Breast epithelium (tissue), 4 donors: ENCODE measurements at regions not wholly inside any gene's neighbourhood (a gene's known extent, or its start where the extent isn't known, plus 50 kb on each side); places are given as distances from the start of the nearest gene placed in this dataset.

ENCODE experiments used
- DNase-seq, 2 donors: peaks; one replicate each; pipeline ENCODE4 v3.0.0-alpha.2; 2019; ENCODE audit warnings: low spot score in 2 of 2
- H3K27ac ChIP-seq, 2 donors: fragments of 200-600 bp; sonication (generic) in 1 of 2; one replicate each; pipeline ENCODE4 v1.5.1; 2016 to 2019; ENCODE audit warnings: mild to moderate bottlenecking in 1 of 2
- H3K27me3 ChIP-seq, 2 donors: fragments of 200-600 bp; sonication (generic) in 1 of 2; one replicate each; pipeline versions ENCODE4 v1.5.1 to v1.6.0; 2017 to 2019; ENCODE audit warnings: control low read depth in 1 of 2, mild to moderate bottlenecking in 1 of 2
- H3K36me3 ChIP-seq: fragments of 200-600 bp; one replicate; pipeline ENCODE4 v1.5.1; 2019
- H3K4me1 ChIP-seq, 2 donors: fragments of 200-600 bp; sonication (generic); one replicate each; pipeline ENCODE4 v1.5.1; 2016 to 2019; ENCODE audit warnings: control low read depth in 1 of 2
- H3K4me3 ChIP-seq, 3 donors: fragments of 200-600 bp; sonication (generic); 1 replicate in 2 of 3; 2 replicates in 1 of 3; pipeline ENCODE4 v1.5.1; 2016 to 2019; ENCODE audit warnings: mild to moderate bottlenecking in 3 of 3, moderate library complexity in 2 of 3
- H3K9me3 ChIP-seq, 2 donors: fragments of 200-600 bp; sonication (generic) in 1 of 2; one replicate each; pipeline ENCODE4 v1.5.1; 2016 to 2019; ENCODE audit warnings: control low read depth in 1 of 2
- POLR2A ChIP-seq: fragments of 450-650 bp; IDR thresholded peaks from one replicate; pipeline ENCODE4 v1.6.1; 2016; ENCODE audit warnings: antibody characterized with exemption, mild to moderate bottlenecking, moderate library complexity
- POLR2AphosphoS5 ChIP-seq, 3 donors: sonication (generic); formaldehyde crosslinking; IDR thresholded peaks; one replicate each; pipeline ENCODE4 v1.6.1; 2017; ENCODE audit warnings: antibody characterized with exemption in 3 of 3
- intact Hi-C: fragments of 100-400 bp; cut with DNase I; formaldehyde crosslinking; loops from one replicate; pipeline ENCODE4 v1.15.1; 2023; ENCODE audit warnings: low total_unique reads
- TF ChIP-seq, protein P1 (sequence below), 3 donors: fragments of 450-650 bp; IDR thresholded peaks; one replicate each; pipeline ENCODE4 v1.5.1; 2016 to 2017; ENCODE audit warnings: antibody characterized with exemption in 3 of 3, mild to moderate bottlenecking in 3 of 3, moderate library complexity in 3 of 3

DNA sequence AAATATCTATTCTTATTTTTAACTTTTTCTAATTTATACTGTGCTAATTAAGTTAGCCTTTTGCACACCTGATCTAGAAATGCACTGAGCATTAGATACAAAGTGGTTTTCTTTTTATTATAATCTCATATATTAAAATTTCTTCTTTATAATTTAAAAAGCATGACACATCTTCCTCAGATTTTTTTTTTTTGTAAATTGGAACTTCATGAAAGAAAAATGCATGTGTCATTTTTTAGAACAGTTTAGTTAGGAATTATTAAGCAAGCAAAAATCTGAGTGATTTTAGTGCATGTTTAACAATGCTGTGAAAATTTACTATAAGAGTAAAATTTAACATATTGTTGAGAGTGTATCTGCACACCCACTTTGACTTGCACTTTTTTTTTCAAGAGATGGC is 367.9 kb downstream of the TFEC start:
- Histone ChIP-seq H3K27me3 (no peaks in the 10 kb centered on the region), H3K27ac (no peak overlapping the region), H3K36me3 (no peaks in the 10 kb centered on the region), H3K4me3 (no peak overlapping the region), H3K4me1 (no peaks in the 10 kb centered on the region), H3K9me3 (no peaks in the 10 kb centered on the region)
- DNase-seq, result no peak
- TF ChIP-seq POLR2A, result no peak
- TF ChIP-seq POLR2AphosphoS5 (IDR thresholded peaks at IDR 0.05), result no peak
- TF ChIP-seq, protein P1, sequence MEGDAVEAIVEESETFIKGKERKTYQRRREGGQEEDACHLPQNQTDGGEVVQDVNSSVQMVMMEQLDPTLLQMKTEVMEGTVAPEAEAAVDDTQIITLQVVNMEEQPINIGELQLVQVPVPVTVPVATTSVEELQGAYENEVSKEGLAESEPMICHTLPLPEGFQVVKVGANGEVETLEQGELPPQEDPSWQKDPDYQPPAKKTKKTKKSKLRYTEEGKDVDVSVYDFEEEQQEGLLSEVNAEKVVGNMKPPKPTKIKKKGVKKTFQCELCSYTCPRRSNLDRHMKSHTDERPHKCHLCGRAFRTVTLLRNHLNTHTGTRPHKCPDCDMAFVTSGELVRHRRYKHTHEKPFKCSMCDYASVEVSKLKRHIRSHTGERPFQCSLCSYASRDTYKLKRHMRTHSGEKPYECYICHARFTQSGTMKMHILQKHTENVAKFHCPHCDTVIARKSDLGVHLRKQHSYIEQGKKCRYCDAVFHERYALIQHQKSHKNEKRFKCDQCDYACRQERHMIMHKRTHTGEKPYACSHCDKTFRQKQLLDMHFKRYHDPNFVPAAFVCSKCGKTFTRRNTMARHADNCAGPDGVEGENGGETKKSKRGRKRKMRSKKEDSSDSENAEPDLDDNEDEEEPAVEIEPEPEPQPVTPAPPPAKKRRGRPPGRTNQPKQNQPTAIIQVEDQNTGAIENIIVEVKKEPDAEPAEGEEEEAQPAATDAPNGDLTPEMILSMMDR (IDR thresholded peaks at IDR 0.05), result no peak
- intact Hi-C loops, result no loop called here

DNA sequence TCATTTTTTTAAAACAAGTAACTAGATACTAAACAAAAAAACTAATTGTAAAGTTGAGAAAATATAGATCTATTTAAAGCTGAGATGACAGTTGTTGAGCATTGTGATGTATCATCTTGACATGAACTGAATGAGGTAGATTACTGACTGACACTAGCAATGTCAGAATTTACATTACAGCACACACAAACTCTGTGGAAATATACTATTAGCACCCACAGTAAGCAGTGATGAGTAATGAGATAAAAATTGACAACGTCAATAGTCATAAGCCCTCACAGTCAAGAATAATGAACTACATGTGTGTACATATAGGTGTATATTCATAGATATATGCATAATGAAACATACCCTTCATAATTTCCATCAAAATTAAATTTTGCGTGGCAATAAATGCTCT is 368.4 kb downstream of the TFEC start:
- Histone ChIP-seq H3K27ac (no peak overlapping the region), H3K4me3 (no peak overlapping the region), H3K27me3 (no peaks in the 10 kb centered on the region), H3K36me3 (no peaks in the 10 kb centered on the region), H3K9me3 (no peaks in the 10 kb centered on the region), H3K4me1 (no peaks in the 10 kb centered on the region)
- intact Hi-C loops, result no loop called here
- no peak for TF ChIP-seq POLR2A
- no peak for TF ChIP-seq POLR2AphosphoS5 (IDR thresholded peaks at IDR 0.05)
- TF ChIP-seq, protein P1 (IDR thresholded peaks at IDR 0.05), result no peak
- no peak for DNase-seq

DNA sequence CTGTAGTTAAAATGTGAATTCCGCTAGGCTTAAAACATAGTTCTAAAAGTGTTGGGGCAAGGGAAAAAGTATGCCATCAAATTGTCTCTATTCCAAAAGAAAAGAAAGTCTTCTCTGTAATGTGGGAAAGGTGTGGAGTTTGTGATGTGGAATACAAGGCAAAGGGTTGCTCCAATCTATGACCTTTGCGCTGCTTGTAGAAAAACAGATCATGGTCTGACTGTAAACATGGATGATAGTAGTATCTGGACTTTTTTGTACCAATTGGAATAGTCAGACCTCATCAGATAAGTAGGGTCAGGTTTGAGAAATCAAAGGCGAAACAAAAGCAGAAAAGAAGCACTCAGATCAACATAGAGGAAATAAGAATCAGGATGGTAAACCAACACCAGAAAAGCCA is 372.3 kb downstream of the TFEC start:
- no peaks in the 10 kb centered on the region for H3K36me3 ChIP-seq
- DNase-seq, result no peak
- H3K27ac ChIP-seq, result no peak overlapping the region
- TF ChIP-seq, protein P1 (IDR thresholded peaks at IDR 0.05), result no peak
- no peak for TF ChIP-seq POLR2AphosphoS5 (IDR thresholded peaks at IDR 0.05)
- TF ChIP-seq POLR2A, result no peak
- H3K4me1 ChIP-seq, result no peaks in the 10 kb centered on the region
- H3K9me3 ChIP-seq, result no peaks in the 10 kb centered on the region
- intact Hi-C loops, result no loop called here
- H3K27me3 ChIP-seq, result no peaks in the 10 kb centered on the region
- H3K4me3 ChIP-seq, result no peak overlapping the region

DNA sequence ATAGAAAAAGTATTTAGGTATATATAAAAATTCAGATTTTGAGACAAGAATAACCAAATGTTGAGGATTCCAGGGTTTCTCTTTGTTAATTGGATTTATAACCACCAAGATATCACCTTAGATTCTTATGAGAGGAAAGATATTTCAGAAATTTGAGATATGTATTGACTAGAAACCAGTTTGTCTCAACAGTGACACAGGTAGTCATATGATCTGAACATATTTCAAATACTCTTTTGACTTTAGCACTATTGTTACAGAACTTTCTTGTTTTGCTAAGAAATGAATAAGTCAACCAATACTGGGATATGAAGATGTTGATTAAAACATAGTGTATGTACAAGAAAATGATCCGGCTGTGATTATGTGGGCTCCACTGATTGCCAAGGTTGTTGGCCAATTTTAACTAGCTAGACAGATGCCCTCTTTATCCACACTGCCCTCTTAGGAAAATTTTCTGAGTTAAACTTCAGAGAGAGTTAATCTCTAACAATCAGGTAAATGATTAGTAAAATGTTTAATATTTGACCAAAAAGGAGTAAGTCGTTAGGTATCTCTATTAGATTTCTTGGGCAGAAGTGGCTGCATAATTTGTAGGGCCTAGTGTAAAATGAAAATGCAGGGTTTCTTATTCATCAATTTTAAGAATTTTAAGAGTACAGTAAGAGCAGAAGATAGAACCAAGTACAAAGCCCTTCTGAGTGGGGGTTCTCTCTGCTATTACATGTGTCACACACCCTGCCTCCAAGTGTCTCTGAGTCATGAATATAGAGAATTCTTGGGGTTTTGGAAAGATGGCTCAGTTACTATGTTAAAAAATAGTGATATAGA is 376.0 kb downstream of the TFEC start:
- H3K4me3 ChIP-seq, result no peak overlapping the region
- H3K4me1 ChIP-seq, result no peaks in the 10 kb centered on the region
- H3K9me3 ChIP-seq, result no peaks in the 10 kb centered on the region
- intact Hi-C loops, result no loop called here
- H3K27ac ChIP-seq, result no peak overlapping the region
- TF ChIP-seq, protein P1 (IDR thresholded peaks at IDR 0.05), result no peak
- TF ChIP-seq POLR2AphosphoS5 (IDR thresholded peaks at IDR 0.05), result no peak
- no peak for TF ChIP-seq POLR2A
- no peaks in the 10 kb centered on the region for H3K36me3 ChIP-seq
- H3K27me3 ChIP-seq, result no peaks in the 10 kb centered on the region
- DNase-seq, result no peak

DNA sequence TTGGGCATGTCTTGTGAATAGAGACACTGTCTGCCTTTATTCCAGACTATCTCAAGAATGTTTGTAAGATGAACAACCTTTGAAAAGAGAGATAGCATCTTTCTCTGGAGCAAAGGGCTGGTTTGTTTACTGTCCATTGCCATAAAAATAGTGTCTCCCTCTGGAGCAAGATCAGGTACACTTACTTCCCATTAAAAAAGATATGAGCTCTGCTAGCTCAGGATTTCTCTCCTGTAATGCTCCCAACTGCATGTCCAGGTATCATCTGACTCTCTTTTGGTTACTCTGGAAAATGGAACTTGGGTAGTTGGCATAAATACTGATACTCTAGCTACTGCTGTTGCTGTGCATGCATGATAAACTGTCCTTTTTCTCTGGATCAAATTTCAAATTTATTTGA is 381.1 kb downstream of the TFEC start:
- intact Hi-C loops, result no loop called here
- TF ChIP-seq, protein P1 (IDR thresholded peaks at IDR 0.05), result no peak
- TF ChIP-seq POLR2AphosphoS5 (IDR thresholded peaks at IDR 0.05) (no peak), POLR2A (no peak)
- H3K27me3 ChIP-seq, result no peaks in the 10 kb centered on the region
- no peaks in the 10 kb centered on the region for H3K4me1 ChIP-seq
- no peak overlapping the region for H3K4me3 ChIP-seq
- H3K27ac ChIP-seq, result no peak overlapping the region
- H3K9me3 ChIP-seq, result peaks cover 0 to 6% of the 10 kb centered on the region in 2 donors
- DNase-seq, result no peak
- H3K36me3 ChIP-seq, result no peaks in the 10 kb centered on the region
